Ovary (tissue), 3 donors: ENCODE measurements at regions not wholly inside any gene's neighbourhood (a gene's known extent, or its start where the extent isn't known, plus 50 kb on each side); places are given as distances from the start of the nearest gene placed in this dataset.

Source experiments
- EP300 ChIP-seq: sonication (generic); formaldehyde crosslinking; IDR thresholded peaks from one replicate; pipeline ENCODE4 v1.6.1; 2017; ENCODE audit warnings: antibody characterized with exemption
- POLR2A ChIP-seq: fragments of 450-650 bp; IDR thresholded peaks from one replicate; pipeline ENCODE4 v1.6.1; 2017; ENCODE audit warnings: antibody characterized with exemption, mild to moderate bottlenecking, moderate library complexity
- TF ChIP-seq, protein P1 (sequence below), 3 donors: fragments of 450-650 bp in 2 of 3; fragments of 200-600 bp in 1 of 3; IDR thresholded peaks; one replicate each; pipeline versions ENCODE4 v1.5.1 to v1.8.0; 2016 to 2022; ENCODE audit warnings: antibody characterized with exemption in 3 of 3, mild to moderate bottlenecking in 1 of 3
- donor health status: DM: no; HTN: no; CAD: no.

DNA sequence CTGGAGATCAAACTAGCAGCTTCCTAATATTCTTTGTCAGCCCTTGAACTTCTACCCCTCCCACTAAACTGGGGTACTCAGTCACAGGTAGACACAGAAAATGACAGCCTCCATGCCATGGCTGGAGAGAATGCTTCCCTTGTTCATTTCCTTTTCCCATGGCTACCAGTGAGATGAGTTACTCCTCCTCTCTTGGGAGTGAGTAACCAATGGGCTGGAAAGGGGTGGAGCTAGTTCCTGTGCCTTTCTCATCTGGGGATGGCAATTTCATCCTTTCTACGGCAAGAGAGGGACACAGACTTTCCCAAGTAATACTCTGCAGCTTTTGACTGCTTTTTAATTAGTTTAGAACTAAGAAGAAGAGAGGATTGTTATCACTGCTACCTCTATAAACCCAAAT is 1045.6 kb upstream of the WWC1 start:
- TF ChIP-seq, protein P1, sequence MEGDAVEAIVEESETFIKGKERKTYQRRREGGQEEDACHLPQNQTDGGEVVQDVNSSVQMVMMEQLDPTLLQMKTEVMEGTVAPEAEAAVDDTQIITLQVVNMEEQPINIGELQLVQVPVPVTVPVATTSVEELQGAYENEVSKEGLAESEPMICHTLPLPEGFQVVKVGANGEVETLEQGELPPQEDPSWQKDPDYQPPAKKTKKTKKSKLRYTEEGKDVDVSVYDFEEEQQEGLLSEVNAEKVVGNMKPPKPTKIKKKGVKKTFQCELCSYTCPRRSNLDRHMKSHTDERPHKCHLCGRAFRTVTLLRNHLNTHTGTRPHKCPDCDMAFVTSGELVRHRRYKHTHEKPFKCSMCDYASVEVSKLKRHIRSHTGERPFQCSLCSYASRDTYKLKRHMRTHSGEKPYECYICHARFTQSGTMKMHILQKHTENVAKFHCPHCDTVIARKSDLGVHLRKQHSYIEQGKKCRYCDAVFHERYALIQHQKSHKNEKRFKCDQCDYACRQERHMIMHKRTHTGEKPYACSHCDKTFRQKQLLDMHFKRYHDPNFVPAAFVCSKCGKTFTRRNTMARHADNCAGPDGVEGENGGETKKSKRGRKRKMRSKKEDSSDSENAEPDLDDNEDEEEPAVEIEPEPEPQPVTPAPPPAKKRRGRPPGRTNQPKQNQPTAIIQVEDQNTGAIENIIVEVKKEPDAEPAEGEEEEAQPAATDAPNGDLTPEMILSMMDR (IDR thresholded peaks at IDR 0.05), result no peak
- no peak for TF ChIP-seq POLR2A
- TF ChIP-seq EP300, result no peak
